SK-N-SH (cell line): ENCODE measurements at regions not wholly inside any gene's neighbourhood (a gene's known extent, or its start where the extent isn't known, plus 50 kb on each side); places are given as distances from the start of the nearest gene placed in this dataset.
A peak's percentile ranks its signal among the peaks of the same experiment; 100 is the strongest.

ENCODE experiments used
- CTCF ChIA-PET: fragments of 300-600, 350-600 bp; formaldehyde crosslinking; extraction: SDS; loops from one replicate; lab custom pipeline; 2021; lab: Yijun Ruan, JAX
- POLR2A ChIA-PET: fragments of 350-600 bp; sonication (Branson Sonifier 250); formaldehyde crosslinking; extraction: SDS; loops from one replicate; lab custom pipeline; 2020; ENCODE audit warnings: antibody characterized with exemption, inconsistent platforms; lab: Yijun Ruan, JAX
- DNase-seq: peaks from one replicate; pipeline ENCODE4 v3.0.0; 2012
- H2AFZ ChIP-seq: fragments of 200-600 bp; sonication (generic); 2 replicates; pipeline ENCODE4 v1.8.1; 2016; ENCODE audit warnings: antibody characterized with exemption, mild to moderate bottlenecking, low read depth
- H3F3A ChIP-seq: fragments of 200-600 bp; sonication (generic); replicated peaks from 2 replicates; pipeline ENCODE3; 2016; ENCODE audit warnings: antibody characterized with exemption, mild to moderate bottlenecking; ENCODE audit not compliant: insufficient read depth
- H3K27ac ChIP-seq, 2 experiments: fragments of 200-500 bp in 1 of 2; fragments of 200-600 bp in 1 of 2; sonication (Bioruptor generic) in 1 of 2; sonication (generic), shearing (Covaris generic) in 1 of 2; 2 replicates each; pipeline versions ENCODE4 v1.5.1 to v1.6.1; 2014 to 2016; ENCODE audit warnings: low read depth in 2 of 2, inconsistent platforms in 1 of 2, low read length in 1 of 2, mild to moderate bottlenecking in 1 of 2, mixed read lengths in 1 of 2
- H3K27me3 ChIP-seq: fragments of 200-600 bp; sonication (generic), shearing (Covaris generic); 2 replicates; pipeline ENCODE4 v1.6.1; 2016; ENCODE audit warnings: mixed run types; ENCODE audit not compliant: insufficient read depth
- H3K36me3 ChIP-seq, 2 experiments: fragments of 200-500 bp in 1 of 2; fragments of 200-600 bp in 1 of 2; sonication (Bioruptor generic) in 1 of 2; sonication (generic) in 1 of 2; replicated peaks in 1 of 2; 2 replicates each; pipeline versions ENCODE3 to v1.5.1; 2014 to 2016; ENCODE audit warnings: low read length in 1 of 2, mild to moderate bottlenecking in 1 of 2; ENCODE audit not compliant: insufficient read depth in 2 of 2, control insufficient read depth in 1 of 2
- H3K4me1 ChIP-seq, 2 experiments: fragments of 200-500 bp in 1 of 2; fragments of 200-600 bp in 1 of 2; sonication (Bioruptor generic) in 1 of 2; sonication (generic), shearing (Covaris generic) in 1 of 2; 2 replicates each; pipeline versions ENCODE4 v1.5.1 to v1.6.1; 2014 to 2016; ENCODE audit warnings: low read depth in 1 of 2, low read length in 1 of 2, mixed run types in 1 of 2; ENCODE audit not compliant: insufficient read depth in 2 of 2, control insufficient read depth in 1 of 2
- H3K4me2 ChIP-seq: fragments of 200-600 bp; sonication (generic), shearing (Covaris generic); 2 replicates; pipeline ENCODE4 v1.6.1; 2017; ENCODE audit warnings: mixed run types
- H3K4me3 ChIP-seq, 2 experiments: fragments of 200-500 bp in 1 of 2; fragments of 200-600 bp in 1 of 2; sonication (Bioruptor generic) in 1 of 2; sonication (generic), shearing (Covaris generic) in 1 of 2; 2 replicates each; pipeline versions ENCODE4 v1.5.1 to v1.8.1; 2014 to 2016; ENCODE audit warnings: low read depth in 2 of 2, inconsistent platforms in 1 of 2, low read length in 1 of 2, mild to moderate bottlenecking in 1 of 2, mixed read lengths in 1 of 2, moderate library complexity in 1 of 2
- H3K79me2 ChIP-seq: fragments of 200-600 bp; sonication (generic); 2 replicates; pipeline ENCODE4 v1.8.1; 2017; ENCODE audit warnings: mild to moderate bottlenecking; ENCODE audit not compliant: insufficient read depth
- H3K9ac ChIP-seq: fragments of 200-600 bp; sonication (generic); 2 replicates; pipeline ENCODE4 v1.6.1; 2017; ENCODE audit warnings: mixed run types
- H3K9me2 ChIP-seq: fragments of 200-600 bp; sonication (generic); 2 replicates; pipeline ENCODE4 v1.6.1; 2017; ENCODE audit warnings: mixed run types
- H3K9me3 ChIP-seq: fragments of 200-600 bp; sonication (generic); 2 replicates; pipeline ENCODE4 v1.6.1; 2017; ENCODE audit warnings: mixed run types, mild to moderate bottlenecking, moderate library complexity
- H4K20me1 ChIP-seq: fragments of 200-600 bp; sonication (generic); 2 replicates; pipeline ENCODE4 v1.6.1; 2017; ENCODE audit warnings: mild to moderate bottlenecking, mixed run types; ENCODE audit not compliant: insufficient read depth
- CHD2 ChIP-seq: fragments of 150-350 bp; IDR thresholded peaks from 2 replicates; pipeline ENCODE4 v1.6.1; 2018; ENCODE audit warnings: low read length; ENCODE audit not compliant: partially characterized antibody
- EP300 ChIP-seq, 2 experiments: IDR thresholded peaks; 2 replicates each; pipeline versions ENCODE4 v1.4.0 to v1.6.1; 2012; ENCODE audit warnings: borderline replicate concordance in 1 of 2, low read depth in 1 of 2, low read length in 1 of 2
- EZH2phosphoT487 ChIP-seq: fragments of 200-600 bp; sonication (generic); IDR thresholded peaks from 2 replicates; pipeline ENCODE4 v1.6.1; 2017; ENCODE audit warnings: low read depth, mixed run types, mild to moderate bottlenecking, antibody characterized with exemption, moderate library complexity, borderline replicate concordance
- MAX ChIP-seq: IDR thresholded peaks from 2 replicates; pipeline ENCODE4 v1.4.0; 2012; ENCODE audit warnings: low read depth
- NRF1 ChIP-seq: IDR thresholded peaks from 2 replicates; pipeline ENCODE4 v1.6.1; 2012; ENCODE audit warnings: low read depth, mild to moderate bottlenecking, low read length
- RAD21 ChIP-seq: IDR thresholded peaks from 2 replicates; pipeline ENCODE4 v1.6.1; 2012; ENCODE audit warnings: mild to moderate bottlenecking, low read length
- RCOR1 ChIP-seq: fragments of 150-350 bp; IDR thresholded peaks from 2 replicates; pipeline ENCODE4 v1.6.1; 2017; ENCODE audit warnings: antibody characterized with exemption, low read length
- RXRA ChIP-seq: IDR thresholded peaks from 2 replicates; pipeline ENCODE4 v1.4.0; 2012; ENCODE audit warnings: low read depth, mild to moderate bottlenecking, borderline replicate concordance
- SMC3 ChIP-seq: IDR thresholded peaks from 2 replicates; pipeline ENCODE4 v1.6.1; 2012; ENCODE audit warnings: low read depth, low read length, improper control_type of control experiment
- TAF1 ChIP-seq: IDR thresholded peaks from 2 replicates; pipeline ENCODE4 v1.6.1; 2012; ENCODE audit warnings: low read depth, mild to moderate bottlenecking, low read length, moderate library complexity, borderline replicate concordance
- TCF12 ChIP-seq: IDR thresholded peaks from 2 replicates; pipeline ENCODE4 v1.4.0; 2012
- YY1 ChIP-seq: IDR thresholded peaks from 2 replicates; pipeline ENCODE4 v1.4.0; 2012; ENCODE audit warnings: low read depth, mild to moderate bottlenecking
- WGBS: methylation state at CpG from one replicate; pipeline ENCODE4 v1.1.6; 2017; ENCODE audit warnings: low lambda C conversion rate; 5-methylcytosine and 5-hydroxymethylcytosine counted together
- TF ChIP-seq, protein P1 (sequence below): fragments of 200-600 bp; sonication (generic); IDR thresholded peaks from 2 replicates; pipeline ENCODE4 v1.6.1; 2017; ENCODE audit warnings: antibody characterized with exemption, mild to moderate bottlenecking, moderate library complexity
- TF ChIP-seq, protein P2 (sequence below): fragments of 150-350 bp; IDR thresholded peaks from 2 replicates; pipeline ENCODE4 v1.6.1; 2017; ENCODE audit warnings: antibody characterized with exemption, low read length, low read depth, borderline replicate concordance

DNA sequence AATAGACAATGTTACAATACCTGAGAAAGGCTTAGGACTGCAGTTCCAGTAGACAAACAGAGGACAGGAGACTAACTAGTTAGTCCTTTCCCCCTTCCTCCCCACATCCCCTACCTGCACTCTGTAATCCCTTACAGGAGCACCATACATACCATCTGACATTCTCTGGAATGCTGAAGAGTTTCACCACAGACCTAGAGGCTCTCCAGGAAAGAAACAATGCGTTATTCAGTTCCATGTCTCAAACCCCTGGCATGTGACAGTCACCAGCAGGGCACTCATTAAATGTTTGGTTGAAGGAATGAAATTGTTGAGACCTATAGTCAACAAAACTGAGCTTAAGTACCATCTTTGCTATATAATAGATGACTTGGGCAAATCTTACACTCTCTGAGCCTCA, 100.2 kb upstream of the USP38 start:
- WGBS, result 19% methylated on average over 1 of the region's 1 CpG
- no peak for DNase-seq
- CTCF ChIA-PET, result interaction anchor here (1.0 to 1.6 kb wide), 3 partner anchors 14 to 1926 kb away, joined by 3 to 7 read pairs (median 4); no protein-coding TSS in a partner anchor

GRCh38 chr4:143085224-143085623, 99.5 kb upstream of the USP38 start:
- no peaks in the 10 kb centered on the region for H3F3A ChIP-seq
- no peak overlapping the region for H3K4me3 ChIP-seq
- H2AFZ ChIP-seq, result no peak overlapping the region
- no peaks in the 10 kb centered on the region for H3K9me2 ChIP-seq
- H3K4me1 ChIP-seq, result peaks cover 0 to 2% of the 10 kb centered on the region in 2 experiments; a peak in 1 of 4 replicates
- no peak overlapping the region for H3K27ac ChIP-seq
- POLR2A ChIA-PET, result no interaction called here
- no peak overlapping the region for H3K9ac ChIP-seq
- TF ChIP-seq NRF1 (no peak), RAD21 (peak; percentile 63), RCOR1 (no peak), SMC3 (peak; percentile 18; the same call in 1 of the 2 replicates)
- TF ChIP-seq, protein P1, sequence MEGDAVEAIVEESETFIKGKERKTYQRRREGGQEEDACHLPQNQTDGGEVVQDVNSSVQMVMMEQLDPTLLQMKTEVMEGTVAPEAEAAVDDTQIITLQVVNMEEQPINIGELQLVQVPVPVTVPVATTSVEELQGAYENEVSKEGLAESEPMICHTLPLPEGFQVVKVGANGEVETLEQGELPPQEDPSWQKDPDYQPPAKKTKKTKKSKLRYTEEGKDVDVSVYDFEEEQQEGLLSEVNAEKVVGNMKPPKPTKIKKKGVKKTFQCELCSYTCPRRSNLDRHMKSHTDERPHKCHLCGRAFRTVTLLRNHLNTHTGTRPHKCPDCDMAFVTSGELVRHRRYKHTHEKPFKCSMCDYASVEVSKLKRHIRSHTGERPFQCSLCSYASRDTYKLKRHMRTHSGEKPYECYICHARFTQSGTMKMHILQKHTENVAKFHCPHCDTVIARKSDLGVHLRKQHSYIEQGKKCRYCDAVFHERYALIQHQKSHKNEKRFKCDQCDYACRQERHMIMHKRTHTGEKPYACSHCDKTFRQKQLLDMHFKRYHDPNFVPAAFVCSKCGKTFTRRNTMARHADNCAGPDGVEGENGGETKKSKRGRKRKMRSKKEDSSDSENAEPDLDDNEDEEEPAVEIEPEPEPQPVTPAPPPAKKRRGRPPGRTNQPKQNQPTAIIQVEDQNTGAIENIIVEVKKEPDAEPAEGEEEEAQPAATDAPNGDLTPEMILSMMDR, result peak; percentile 43
- TF ChIP-seq, all 33 proteins: peak for 3
- no peak overlapping the region for H3K4me2 ChIP-seq
- no peaks in the 10 kb centered on the region for H3K9me3 ChIP-seq
- H3K27me3 ChIP-seq, result no peaks in the 10 kb centered on the region
- WGBS, result 15% methylated on average over 2 of the region's 2 CpGs
- CTCF ChIA-PET, result interaction anchor here (1.0 to 1.6 kb wide), 4 partner anchors 10 to 1927 kb away, joined by 3 to 7 read pairs (median 4); no protein-coding TSS in a partner anchor
- no peaks in the 10 kb centered on the region for H4K20me1 ChIP-seq
- DNase-seq, result no peak
- no peaks in the 10 kb centered on the region for H3K36me3 ChIP-seq
- no peaks in the 10 kb centered on the region for H3K79me2 ChIP-seq

More for the DNA sequence above, 100.2 kb upstream of the USP38 start:
- Histone ChIP-seq H3K9me3 (no peaks in the 10 kb centered on the region), H3K9ac (no peak overlapping the region), H3K36me3 (no peaks in the 10 kb centered on the region)
- TF ChIP-seq EP300 (IDR thresholded peaks at IDR 0.05; ENCODE audit: borderline replicate concordance in 1 of 2, low read depth in 1 of 2, low read length in 1 of 2) (no peak), CHD2 (no peak), YY1 (no peak), MAX (no peak), RXRA (no peak), TAF1 (no peak), TCF12 (no peak), EZH2phosphoT487 (no peak)
- TF ChIP-seq, protein P2, sequence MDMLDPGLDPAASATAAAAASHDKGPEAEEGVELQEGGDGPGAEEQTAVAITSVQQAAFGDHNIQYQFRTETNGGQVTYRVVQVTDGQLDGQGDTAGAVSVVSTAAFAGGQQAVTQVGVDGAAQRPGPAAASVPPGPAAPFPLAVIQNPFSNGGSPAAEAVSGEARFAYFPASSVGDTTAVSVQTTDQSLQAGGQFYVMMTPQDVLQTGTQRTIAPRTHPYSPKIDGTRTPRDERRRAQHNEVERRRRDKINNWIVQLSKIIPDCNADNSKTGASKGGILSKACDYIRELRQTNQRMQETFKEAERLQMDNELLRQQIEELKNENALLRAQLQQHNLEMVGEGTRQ, result no peak
- TF ChIP-seq, all 33 proteins: peak for 0
- Histone ChIP-seq H4K20me1 (no peaks in the 10 kb centered on the region), H3K4me1 (peaks cover 0 to 2% of the 10 kb centered on the region in 2 experiments; a peak in 1 of 4 replicates), H3K27me3 (no peaks in the 10 kb centered on the region), H3F3A (no peaks in the 10 kb centered on the region), H3K27ac (no peak overlapping the region), H3K79me2 (no peaks in the 10 kb centered on the region), H3K9me2 (no peaks in the 10 kb centered on the region), H3K4me2 (no peak overlapping the region), H3K4me3 (no peak overlapping the region), H2AFZ (no peak overlapping the region)
- POLR2A ChIA-PET, result no interaction called here
